Adrenal gland (tissue), 9 donors: ENCODE measurements at regions not wholly inside any gene's neighbourhood (a gene's known extent, or its start where the extent isn't known, plus 50 kb on each side); places are given as distances from the start of the nearest gene placed in this dataset.

Source experiments
- DNase-seq, 7 donors: peaks; one replicate each; pipeline ENCODE4 v3.0.0-alpha.2; 2019 to 2020
- H3K27ac ChIP-seq, 5 donors: fragments of 200-600 bp; sonication (generic) in 4 of 5; 1 replicate in 3 of 5; 2 replicates in 2 of 5; pipeline versions ENCODE4 v1.5.1 to v1.8.0; 2016 to 2020; ENCODE audit warnings: mild to moderate bottlenecking in 1 of 5
- H3K27me3 ChIP-seq: fragments of 200-600 bp; 2 replicates; pipeline ENCODE4 v1.8.0; 2021
- H3K36me3 ChIP-seq, 2 donors: fragments of 200-600 bp; replicated peaks in 1 of 2; 1 replicate in 1 of 2; 2 replicates in 1 of 2; pipeline versions ENCODE4 v1.5.1 to v1.8.0; 2018 to 2022
- H3K4me1 ChIP-seq, 2 donors: fragments of 200-600 bp; replicated peaks in 1 of 2; 1 replicate in 1 of 2; 2 replicates in 1 of 2; pipeline versions ENCODE4 v1.5.1 to v1.8.0; 2018 to 2021
- H3K4me3 ChIP-seq, 4 donors: fragments of 200-600 bp; sonication (generic) in 3 of 4; one replicate each; pipeline ENCODE4 v1.5.1; 2016 to 2018
- H3K9me3 ChIP-seq, 3 donors: fragments of 200-600 bp; sonication (generic) in 1 of 3; replicated peaks in 1 of 3; 1 replicate in 2 of 3; 2 replicates in 1 of 3; pipeline versions ENCODE4 v1.5.1 to v1.8.0; 2016 to 2021
- CTCF ChIP-seq, 6 experiments: fragments of 450-650 bp in 4 of 6; fragments of 200-600 bp in 2 of 6; sonication (generic) in 1 of 6; IDR thresholded peaks; 1 replicate in 5 of 6; 2 replicates in 1 of 6; pipeline versions ENCODE4 v1.5.1 to v1.8.0; 2016 to 2021; ENCODE audit warnings: antibody characterized with exemption in 6 of 6, mild to moderate bottlenecking in 2 of 6, moderate library complexity in 1 of 6
- POLR2A ChIP-seq, 2 donors: fragments of 450-650 bp; IDR thresholded peaks; one replicate each; pipeline ENCODE4 v1.6.1; 2017; ENCODE audit warnings: antibody characterized with exemption in 2 of 2, mild to moderate bottlenecking in 2 of 2, moderate library complexity in 1 of 2
- WGBS, 4 donors: extraction: QIAGEN DNeasy Blood & Tissue Kit in 2 of 4; methylation state at CpG; one replicate each; pipeline versions ENCODE4 v1.1.5 to v1.1.7; 2013 to 2017; 5-methylcytosine and 5-hydroxymethylcytosine counted together
- intact Hi-C, 2 donors: fragments of 100-400 bp; cut with DNase I; formaldehyde crosslinking; loops; one replicate each; pipeline versions ENCODE4 v1.14.1 to v1.15.0; 2022 to 2023
- donor health status: healthy with polysubstance abuse.
- donor health status: Bipolar disorder and iron deficiency.
- donor health status: DM: yes; HTN: yes; CAD: no.
- donor health status: DM: no; HTN: no; CAD: no.
- donor health status: DM: no; HTN: no; CAD: no.

DNA sequence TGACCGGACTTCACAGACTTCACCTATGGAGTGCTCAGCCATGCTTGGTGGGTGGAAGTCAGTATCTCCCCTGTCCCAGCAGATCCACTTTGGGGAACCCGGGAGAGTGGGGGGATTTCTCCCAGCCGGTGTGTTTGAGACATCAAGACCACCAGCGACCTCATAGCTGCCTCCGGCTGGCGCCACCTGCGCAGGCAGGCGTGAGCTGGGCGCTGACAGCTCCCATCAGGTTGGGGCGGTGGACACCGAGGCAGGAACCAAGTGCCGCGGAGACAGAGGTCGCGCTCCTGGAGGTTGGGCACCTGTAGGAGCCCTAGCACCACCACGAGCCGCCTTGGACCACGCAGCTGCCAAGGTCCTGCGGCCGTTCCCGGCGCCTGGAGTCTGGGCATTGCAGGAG is 124.0 kb upstream of the LARP1 start:
- peak in 1 of 7 donors; percentile 43 for DNase-seq
- Histone ChIP-seq H3K27me3 (no peaks in the 10 kb centered on the region), H3K4me3 (no peak overlapping the region), H3K36me3 (no peaks in the 10 kb centered on the region), H3K9me3 (no peaks in the 10 kb centered on the region), H3K27ac (no peak overlapping the region), H3K4me1 (no peaks in the 10 kb centered on the region)
- TF ChIP-seq CTCF (IDR thresholded peaks at IDR 0.05) (no peak), POLR2A (IDR thresholded peaks at IDR 0.05) (no peak)
- intact Hi-C loops = loop anchor here in 1 of 2 donors (10.0 kb wide), 2 partner anchors 556 to 656 kb away; no protein-coding TSS in a partner anchor
- WGBS, 4 donors = 78 to 93% (median 89%) methylated on average over 2 to 22 of the region's 22 CpGs

GRCh38 chr5:154630410-154630809 is 124.8 kb upstream of the LARP1 start:
- no peaks in the 10 kb centered on the region for H3K9me3 ChIP-seq
- H3K27ac ChIP-seq = no peak overlapping the region
- H3K27me3 ChIP-seq = no peaks in the 10 kb centered on the region
- DNase-seq = peak in 1 of 7 donors; percentile 28
- no peak for TF ChIP-seq CTCF (IDR thresholded peaks at IDR 0.05)
- no peak for TF ChIP-seq POLR2A (IDR thresholded peaks at IDR 0.05)
- intact Hi-C loops = loop anchor here in 1 of 2 donors (10.0 kb wide), 2 partner anchors 556 to 656 kb away; no protein-coding TSS in a partner anchor
- no peak overlapping the region for H3K4me3 ChIP-seq
- H3K4me1 ChIP-seq = no peaks in the 10 kb centered on the region
- 59 to 71% (median 68%) methylated on average over 4 of the region's 4 CpGs for WGBS, 4 donors
- no peaks in the 10 kb centered on the region for H3K36me3 ChIP-seq

- 65 to 100% (median 82%) methylated on average over 1 to 4 of the region's 4 CpGs for WGBS, 4 donors
- H3K27ac ChIP-seq = no peak overlapping the region
- H3K27me3 ChIP-seq = no peaks in the 10 kb centered on the region
- no peaks in the 10 kb centered on the region for H3K9me3 ChIP-seq
- H3K36me3 ChIP-seq = no peaks in the 10 kb centered on the region
- no peak overlapping the region for H3K4me3 ChIP-seq
- H3K4me1 ChIP-seq = no peaks in the 10 kb centered on the region
- TF ChIP-seq POLR2A (IDR thresholded peaks at IDR 0.05) (no peak), CTCF (IDR thresholded peaks at IDR 0.05) (no peak)
- DNase-seq = no peak
- intact Hi-C loops = no loop called here
Measured at GRCh38 chr5:154628685-154629084, 126.5 kb upstream of the LARP1 start.

- Histone ChIP-seq H3K27me3 (no peaks in the 10 kb centered on the region), H3K27ac (no peak overlapping the region), H3K4me3 (no peak overlapping the region), H3K36me3 (no peaks in the 10 kb centered on the region), H3K4me1 (no peaks in the 10 kb centered on the region), H3K9me3 (no peaks in the 10 kb centered on the region)
- no peak for TF ChIP-seq CTCF (IDR thresholded peaks at IDR 0.05)
- TF ChIP-seq POLR2A (IDR thresholded peaks at IDR 0.05) = no peak
- WGBS, 4 donors = 76 to 81% (median 78%) methylated on average over 4 to 7 of the region's 7 CpGs
- intact Hi-C loops = no loop called here
- DNase-seq = no peak
Measured at GRCh38 chr5:154627698-154628678, 127.2 kb upstream of the LARP1 start.
